Retinal pigment epithelial cell (primary cell): ENCODE measurements at regions not wholly inside any gene's neighbourhood (a gene's known extent, or its start where the extent isn't known, plus 50 kb on each side); places are given as distances from the start of the nearest gene placed in this dataset.
"Not testable (repeated sequence)": the region's sequence is repeated elsewhere in the genome, so short reads cannot be mapped to it uniquely, and the experiment has no call there.

Source experiments
- DNase-seq: peaks from one replicate; pipeline ENCODE4 v3.0.0-alpha.2; 2010; ENCODE audit warnings: low read depth
- H3K4me3 ChIP-seq: 2 replicates; pipeline ENCODE4 v1.5.1; 2011; ENCODE audit warnings: mild to moderate bottlenecking, low read length, control low read depth, moderate library complexity
- TF ChIP-seq, protein P1 (sequence below): conservative IDR thresholded peaks from 2 replicates; pipeline ENCODE4 v1.5.1; 2011; ENCODE audit warnings: low read depth, low read length, control low read depth, inconsistent platforms

- TF ChIP-seq, protein P1, sequence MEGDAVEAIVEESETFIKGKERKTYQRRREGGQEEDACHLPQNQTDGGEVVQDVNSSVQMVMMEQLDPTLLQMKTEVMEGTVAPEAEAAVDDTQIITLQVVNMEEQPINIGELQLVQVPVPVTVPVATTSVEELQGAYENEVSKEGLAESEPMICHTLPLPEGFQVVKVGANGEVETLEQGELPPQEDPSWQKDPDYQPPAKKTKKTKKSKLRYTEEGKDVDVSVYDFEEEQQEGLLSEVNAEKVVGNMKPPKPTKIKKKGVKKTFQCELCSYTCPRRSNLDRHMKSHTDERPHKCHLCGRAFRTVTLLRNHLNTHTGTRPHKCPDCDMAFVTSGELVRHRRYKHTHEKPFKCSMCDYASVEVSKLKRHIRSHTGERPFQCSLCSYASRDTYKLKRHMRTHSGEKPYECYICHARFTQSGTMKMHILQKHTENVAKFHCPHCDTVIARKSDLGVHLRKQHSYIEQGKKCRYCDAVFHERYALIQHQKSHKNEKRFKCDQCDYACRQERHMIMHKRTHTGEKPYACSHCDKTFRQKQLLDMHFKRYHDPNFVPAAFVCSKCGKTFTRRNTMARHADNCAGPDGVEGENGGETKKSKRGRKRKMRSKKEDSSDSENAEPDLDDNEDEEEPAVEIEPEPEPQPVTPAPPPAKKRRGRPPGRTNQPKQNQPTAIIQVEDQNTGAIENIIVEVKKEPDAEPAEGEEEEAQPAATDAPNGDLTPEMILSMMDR = no peak
- no peak overlapping the region for H3K4me3 ChIP-seq
- DNase-seq = no peak
Measured at GRCh38 chr5:91776249-91776648, 393.1 kb upstream of the ARRDC3 start.

DNA sequence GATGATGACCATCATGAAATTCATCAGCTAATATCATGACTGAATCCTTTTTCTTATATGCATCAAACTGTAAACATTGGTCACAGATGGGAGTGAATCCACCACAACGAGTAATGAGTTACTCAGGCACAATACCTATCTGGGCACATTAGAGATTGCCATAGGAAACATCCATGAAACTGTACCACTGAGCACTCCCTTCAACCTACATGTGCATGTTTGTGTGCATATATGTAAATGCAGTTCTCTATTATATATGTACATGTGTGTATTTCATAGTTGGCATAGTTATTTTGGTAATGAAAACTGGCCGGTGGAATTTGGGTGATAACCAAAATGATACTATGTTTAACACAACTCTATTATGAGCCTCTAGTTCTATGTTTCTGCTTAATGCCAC lies 387.3 kb upstream of the ARRDC3 start:
- H3K4me3 ChIP-seq = no peak overlapping the region
- DNase-seq = no peak
- TF ChIP-seq, protein P1 = no peak

GRCh38 chr5:91757383-91757782 lies 374.3 kb upstream of the ARRDC3 start:
- not testable (repeated sequence) for H3K4me3 ChIP-seq, DNase-seq

DNA sequence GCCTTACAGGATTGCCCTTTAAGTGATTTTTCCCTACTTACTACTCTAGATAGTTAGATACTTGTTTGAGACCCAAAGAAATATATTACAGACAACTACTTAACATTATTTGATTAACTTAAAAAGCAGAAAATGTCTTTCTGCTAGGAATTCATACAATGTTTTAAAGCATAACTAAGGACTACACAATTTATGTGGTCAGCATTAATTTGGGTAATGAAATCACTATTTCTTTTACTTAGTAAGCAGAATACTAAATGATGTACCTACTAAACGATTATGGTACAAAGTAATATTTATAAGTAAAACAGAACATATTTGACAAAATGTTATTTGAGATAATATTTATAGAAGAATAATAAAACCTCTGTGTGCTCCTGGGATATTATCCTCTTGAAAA lies 371.9 kb upstream of the ARRDC3 start:
- TF ChIP-seq, protein P1 = no peak
- H3K4me3 ChIP-seq = no peak overlapping the region
- DNase-seq = no peak

GRCh38 chr5:91744470-91744869 lies 361.4 kb upstream of the ARRDC3 start:
- DNase-seq, H3K4me3 ChIP-seq: not testable (repeated sequence)

GRCh38 chr5:91742550-91742949 lies 359.4 kb upstream of the ARRDC3 start:
- no peak overlapping the region for H3K4me3 ChIP-seq
- TF ChIP-seq, protein P1 = no peak
- no peak for DNase-seq

GRCh38 chr5:91741764-91742505 lies 358.8 kb upstream of the ARRDC3 start:
- no peak for DNase-seq
- H3K4me3 ChIP-seq = no peak overlapping the region
- TF ChIP-seq, protein P1 = no peak

DNA sequence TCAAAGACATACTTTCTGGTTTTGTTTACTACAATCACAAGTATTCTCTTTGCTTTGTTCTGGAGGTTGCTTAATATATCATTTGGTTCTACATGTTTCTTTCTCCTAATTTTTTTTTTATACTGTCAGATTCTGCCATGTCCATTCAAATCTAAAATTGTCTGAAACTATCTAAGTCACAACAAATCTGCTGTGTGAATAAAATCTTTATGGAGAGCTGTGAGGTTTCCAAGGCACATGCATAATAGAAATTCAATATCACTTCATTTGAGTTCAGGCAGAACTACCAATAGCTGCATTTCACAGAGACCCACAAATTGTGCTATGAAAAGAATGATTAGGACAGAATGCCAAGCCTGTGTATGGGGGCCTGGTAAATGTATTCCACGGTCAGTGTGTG lies 346.9 kb upstream of the ARRDC3 start:
- H3K4me3 ChIP-seq = no peak overlapping the region
- no peak for DNase-seq
- TF ChIP-seq, protein P1 = no peak
